Astrocyte of the spinal cord (primary cell): ENCODE measurements at regions not wholly inside any gene's neighbourhood (a gene's known extent, or its start where the extent isn't known, plus 50 kb on each side); places are given as distances from the start of the nearest gene placed in this dataset.

ENCODE experiments used
- DNase-seq: peaks from one replicate; pipeline ENCODE4 v3.0.0; 2011; ENCODE audit warnings: low read depth, low spot score
- H3K4me3 ChIP-seq: 2 replicates; pipeline ENCODE4 v1.5.1; 2011; ENCODE audit warnings: low read depth, mild to moderate bottlenecking, low read length, moderate library complexity
- in situ Hi-C: cut with HindIII; loops from 2 replicates; pipeline ENCODE4 v1.10.0; 2017; ENCODE audit warnings: low sequenced_read_pairs
- TF ChIP-seq, protein P1 (sequence below): IDR thresholded peaks from 2 replicates; pipeline ENCODE4 v1.5.1; 2012; ENCODE audit warnings: low read depth, mild to moderate bottlenecking, low read length, inconsistent platforms

DNA sequence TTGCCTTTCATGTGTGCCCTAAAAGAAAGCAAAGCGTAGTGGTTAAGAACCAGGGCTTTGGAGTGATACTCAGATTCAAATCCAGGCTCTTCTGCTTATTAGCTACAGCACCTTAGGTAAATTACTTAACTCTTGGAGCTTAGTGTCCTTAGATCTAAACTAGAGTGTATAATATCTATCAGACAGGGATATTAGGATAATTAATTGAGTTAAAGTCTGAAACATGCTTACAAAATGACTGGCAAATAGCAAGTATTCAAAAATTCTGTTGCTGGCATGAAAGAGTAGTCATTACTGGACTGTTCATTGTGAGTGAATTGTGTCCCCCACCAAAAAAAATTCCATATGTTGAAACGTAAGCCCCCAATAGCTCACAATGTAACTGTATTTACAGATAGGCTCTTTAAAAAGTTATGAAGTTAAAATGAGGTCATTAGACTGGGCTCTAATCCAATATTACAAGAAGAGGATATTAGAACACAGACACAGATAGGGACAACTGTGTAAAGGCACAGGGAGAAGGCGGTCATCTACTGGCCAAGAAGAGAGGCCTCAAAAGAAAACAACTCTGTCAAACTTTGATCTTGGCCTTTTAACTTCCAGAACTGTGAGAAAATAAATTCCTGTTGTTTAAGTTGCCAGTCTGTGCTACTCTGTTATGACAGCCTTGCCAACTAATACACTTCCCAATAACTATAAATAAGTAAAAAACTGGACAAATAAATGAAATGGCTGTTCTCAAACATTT, 60.4 kb upstream of the LRRC3B start:
- TF ChIP-seq, protein P1, sequence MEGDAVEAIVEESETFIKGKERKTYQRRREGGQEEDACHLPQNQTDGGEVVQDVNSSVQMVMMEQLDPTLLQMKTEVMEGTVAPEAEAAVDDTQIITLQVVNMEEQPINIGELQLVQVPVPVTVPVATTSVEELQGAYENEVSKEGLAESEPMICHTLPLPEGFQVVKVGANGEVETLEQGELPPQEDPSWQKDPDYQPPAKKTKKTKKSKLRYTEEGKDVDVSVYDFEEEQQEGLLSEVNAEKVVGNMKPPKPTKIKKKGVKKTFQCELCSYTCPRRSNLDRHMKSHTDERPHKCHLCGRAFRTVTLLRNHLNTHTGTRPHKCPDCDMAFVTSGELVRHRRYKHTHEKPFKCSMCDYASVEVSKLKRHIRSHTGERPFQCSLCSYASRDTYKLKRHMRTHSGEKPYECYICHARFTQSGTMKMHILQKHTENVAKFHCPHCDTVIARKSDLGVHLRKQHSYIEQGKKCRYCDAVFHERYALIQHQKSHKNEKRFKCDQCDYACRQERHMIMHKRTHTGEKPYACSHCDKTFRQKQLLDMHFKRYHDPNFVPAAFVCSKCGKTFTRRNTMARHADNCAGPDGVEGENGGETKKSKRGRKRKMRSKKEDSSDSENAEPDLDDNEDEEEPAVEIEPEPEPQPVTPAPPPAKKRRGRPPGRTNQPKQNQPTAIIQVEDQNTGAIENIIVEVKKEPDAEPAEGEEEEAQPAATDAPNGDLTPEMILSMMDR = no peak
- no peak for DNase-seq
- H3K4me3 ChIP-seq = no peak overlapping the region
- in situ Hi-C loops = no loop called here
